ENCODE measurements at regions not wholly inside any gene's neighbourhood (a gene's known extent, or its start where the extent isn't known, plus 50 kb on each side); places are given as distances from the start of the nearest gene placed in this dataset.

DNA sequence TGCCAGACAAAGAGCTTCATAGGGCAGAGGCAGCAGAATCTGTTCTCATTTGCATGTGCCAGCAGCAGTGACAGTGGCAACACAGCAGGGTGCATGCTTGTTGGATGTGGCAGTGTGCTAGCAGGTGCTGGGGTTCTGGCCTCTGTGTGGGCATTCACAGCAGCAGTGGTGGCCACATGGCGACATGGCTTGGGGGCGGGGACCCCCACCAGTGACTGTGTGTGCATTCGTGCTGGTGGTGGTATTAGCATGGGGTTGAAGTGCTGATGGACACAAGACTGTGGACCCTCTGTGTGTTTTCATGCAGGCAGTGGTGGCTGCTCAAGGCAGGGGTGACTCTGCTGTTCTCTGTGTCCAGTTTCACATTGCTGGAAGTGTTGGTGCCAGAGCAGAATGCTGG lies 183.2 kb upstream of the PDE4D start:
- no peaks in the 10 kb centered on the region for H3K27me3 ChIP-seq (replicated peaks in 1 of 7)
- H3K4me3 ChIP-seq = no peak overlapping the region
- DNase-seq = no peak
- no peaks in the 10 kb centered on the region for H3K36me3 ChIP-seq
- WGBS, 5 donors = 85 to 95% (median 90%) methylated on average over 3 of the region's 3 CpGs
- no peak for TF ChIP-seq POLR2AphosphoS5 (IDR thresholded peaks at IDR 0.05)
- no peak for TF ChIP-seq POLR2A (IDR thresholded peaks at IDR 0.05)
- TF ChIP-seq, protein P1, sequence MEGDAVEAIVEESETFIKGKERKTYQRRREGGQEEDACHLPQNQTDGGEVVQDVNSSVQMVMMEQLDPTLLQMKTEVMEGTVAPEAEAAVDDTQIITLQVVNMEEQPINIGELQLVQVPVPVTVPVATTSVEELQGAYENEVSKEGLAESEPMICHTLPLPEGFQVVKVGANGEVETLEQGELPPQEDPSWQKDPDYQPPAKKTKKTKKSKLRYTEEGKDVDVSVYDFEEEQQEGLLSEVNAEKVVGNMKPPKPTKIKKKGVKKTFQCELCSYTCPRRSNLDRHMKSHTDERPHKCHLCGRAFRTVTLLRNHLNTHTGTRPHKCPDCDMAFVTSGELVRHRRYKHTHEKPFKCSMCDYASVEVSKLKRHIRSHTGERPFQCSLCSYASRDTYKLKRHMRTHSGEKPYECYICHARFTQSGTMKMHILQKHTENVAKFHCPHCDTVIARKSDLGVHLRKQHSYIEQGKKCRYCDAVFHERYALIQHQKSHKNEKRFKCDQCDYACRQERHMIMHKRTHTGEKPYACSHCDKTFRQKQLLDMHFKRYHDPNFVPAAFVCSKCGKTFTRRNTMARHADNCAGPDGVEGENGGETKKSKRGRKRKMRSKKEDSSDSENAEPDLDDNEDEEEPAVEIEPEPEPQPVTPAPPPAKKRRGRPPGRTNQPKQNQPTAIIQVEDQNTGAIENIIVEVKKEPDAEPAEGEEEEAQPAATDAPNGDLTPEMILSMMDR (IDR thresholded peaks at IDR 0.05 in 8 of 11, conservative IDR thresholded peaks at IDR 0.05 in 3 of 11) = no peak
- no peak overlapping the region for H3K27ac ChIP-seq
- H3K4me1 ChIP-seq = no peaks in the 10 kb centered on the region
- peaks cover 0 to 67% (median 37%) of the 10 kb centered on the region in 8 donors for H3K9me3 ChIP-seq
- intact Hi-C loops (cut with DNase I; ENCODE audit: low total_unique reads) = no loop called here

DNA sequence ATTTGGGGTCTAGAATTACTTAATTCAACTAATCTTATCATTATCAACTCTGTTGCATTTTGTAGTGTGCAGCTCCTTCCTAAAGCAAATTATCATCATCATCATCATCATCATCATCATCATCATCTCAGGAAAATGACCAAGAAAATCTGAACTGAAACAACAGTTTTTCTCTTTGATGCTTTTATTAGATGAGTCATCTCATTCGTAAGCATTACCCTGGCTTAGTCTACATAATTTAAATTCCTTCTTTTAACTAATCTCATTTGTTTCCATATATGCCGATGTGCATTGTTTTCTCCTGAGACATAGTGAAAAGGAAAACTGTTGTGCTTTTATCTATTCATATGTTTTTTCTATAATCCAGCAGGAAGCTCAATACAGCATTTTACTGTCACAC lies 173.0 kb upstream of the PDE4D start:
- Histone ChIP-seq H3K27ac (no peak overlapping the region), H3K9me3 (peaks cover 0 to 8% (median 0%) of the 10 kb centered on the region in 8 donors), H3K36me3 (no peaks in the 10 kb centered on the region), H3K4me3 (no peak overlapping the region), H3K4me1 (no peaks in the 10 kb centered on the region), H3K27me3 (replicated peaks in 1 of 7) (no peaks in the 10 kb centered on the region)
- TF ChIP-seq POLR2A (IDR thresholded peaks at IDR 0.05) (no peak), POLR2AphosphoS5 (IDR thresholded peaks at IDR 0.05) (no peak)
- TF ChIP-seq, protein P1 (IDR thresholded peaks at IDR 0.05 in 8 of 11, conservative IDR thresholded peaks at IDR 0.05 in 3 of 11) = no peak
- DNase-seq = no peak
- intact Hi-C loops (cut with DNase I; ENCODE audit: low total_unique reads) = no loop called here
- WGBS, 5 donors = 83 to 90% (median 86%) methylated on average over 2 of the region's 2 CpGs

DNA sequence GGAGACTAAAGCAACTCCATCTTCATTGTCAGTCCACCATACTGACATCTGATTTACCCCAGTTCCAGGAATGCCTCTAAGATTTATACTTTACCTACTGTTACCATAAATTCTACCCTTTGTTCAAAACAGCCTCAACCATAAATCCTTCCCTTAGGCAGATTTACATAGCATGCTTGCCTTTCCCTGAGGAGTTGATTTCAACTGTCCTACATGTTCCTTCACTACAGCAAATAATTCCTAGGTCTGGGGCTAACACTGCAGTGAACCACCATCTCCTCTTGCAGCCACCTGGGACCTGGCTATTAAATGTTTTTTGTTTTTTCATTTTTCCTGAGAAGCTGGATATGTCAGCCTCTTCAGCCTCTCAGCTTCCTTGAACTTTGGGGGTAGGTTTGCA lies 166.9 kb upstream of the PDE4D start:
- intact Hi-C loops (cut with DNase I; ENCODE audit: low total_unique reads) = no loop called here
- TF ChIP-seq, protein P1 (IDR thresholded peaks at IDR 0.05 in 8 of 11, conservative IDR thresholded peaks at IDR 0.05 in 3 of 11) = no peak
- TF ChIP-seq POLR2AphosphoS5 (IDR thresholded peaks at IDR 0.05) = no peak
- TF ChIP-seq POLR2A (IDR thresholded peaks at IDR 0.05) = no peak
- Histone ChIP-seq H3K9me3 (no peaks in the 10 kb centered on the region), H3K4me1 (no peaks in the 10 kb centered on the region), H3K27ac (no peak overlapping the region), H3K36me3 (no peaks in the 10 kb centered on the region), H3K4me3 (no peak overlapping the region), H3K27me3 (replicated peaks in 1 of 7) (no peaks in the 10 kb centered on the region)
- no peak for DNase-seq

DNA sequence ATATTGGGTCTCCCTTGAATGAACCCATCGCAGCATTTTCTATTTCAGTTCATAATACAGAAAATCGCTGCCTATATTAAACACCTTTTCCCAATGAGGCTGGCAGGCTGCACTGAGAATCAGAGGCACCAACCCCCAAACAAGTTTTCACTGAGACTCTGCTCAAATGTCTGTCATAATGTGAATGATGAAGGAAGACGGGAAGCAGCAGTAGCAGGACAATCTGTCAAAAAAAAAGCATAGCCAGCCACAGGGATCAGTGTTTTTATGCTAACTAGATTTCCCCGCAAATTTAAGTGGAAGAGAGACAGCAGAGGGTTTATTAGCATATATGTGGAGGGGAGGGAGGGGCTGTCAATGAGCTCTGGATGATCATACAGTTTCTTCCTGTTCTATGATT lies 162.7 kb upstream of the PDE4D start:
- Histone ChIP-seq H3K9me3 (peaks cover 0 to 23% (median 6%) of the 10 kb centered on the region in 8 donors), H3K4me1 (no peaks in the 10 kb centered on the region), H3K27me3 (replicated peaks in 1 of 7) (no peaks in the 10 kb centered on the region), H3K4me3 (no peak overlapping the region), H3K36me3 (no peaks in the 10 kb centered on the region), H3K27ac (no peak overlapping the region)
- intact Hi-C loops (cut with DNase I; ENCODE audit: low total_unique reads) = no loop called here
- 79 to 82% (median 81%) methylated on average over 4 of the region's 4 CpGs for WGBS, 5 donors
- TF ChIP-seq, protein P1 (IDR thresholded peaks at IDR 0.05 in 8 of 11, conservative IDR thresholded peaks at IDR 0.05 in 3 of 11) = no peak
- TF ChIP-seq POLR2AphosphoS5 (IDR thresholded peaks at IDR 0.05) = no peak
- no peak for TF ChIP-seq POLR2A (IDR thresholded peaks at IDR 0.05)
- DNase-seq = no peak

Measured in spleen (tissue), 11 donors.